H9 (cell line): ENCODE measurements at regions not wholly inside any gene's neighbourhood (a gene's known extent, or its start where the extent isn't known, plus 50 kb on each side); places are given as distances from the start of the nearest gene placed in this dataset.

Experiments
- DNase-seq: peaks from one replicate; pipeline ENCODE4 v3.0.0-alpha.2; 2017
- H2AFZ ChIP-seq: one replicate; pipeline ENCODE4 v1.6.1; 2013; ENCODE audit warnings: mild to moderate bottlenecking, low read length, control low read depth, moderate library complexity
- H2AK5ac ChIP-seq: 2 replicates; pipeline ENCODE4 v1.6.1; 2013; ENCODE audit warnings: low read length, control low read depth, mixed read lengths; ENCODE audit not compliant: insufficient read length
- H2BK120ac ChIP-seq: one replicate; pipeline ENCODE4 v1.6.1; 2013; ENCODE audit warnings: low read depth, mild to moderate bottlenecking, low read length, control low read depth, inconsistent platforms; ENCODE audit not compliant: poor library complexity, severe bottlenecking
- H2BK12ac ChIP-seq: 2 replicates; pipeline ENCODE4 v1.6.1; 2013; ENCODE audit warnings: low read length, control low read depth, mixed read lengths, low read depth; ENCODE audit not compliant: insufficient read length
- H2BK15ac ChIP-seq: 2 replicates; pipeline ENCODE4 v1.6.1; 2013; ENCODE audit warnings: low read depth, low read length, control low read depth
- H2BK20ac ChIP-seq: one replicate; pipeline ENCODE4 v1.6.1; 2013; ENCODE audit warnings: low read depth, mild to moderate bottlenecking, low read length, control low read depth, inconsistent platforms; ENCODE audit not compliant: poor library complexity, severe bottlenecking
- H2BK5ac ChIP-seq: 2 replicates; pipeline ENCODE4 v1.6.1; 2013; ENCODE audit warnings: low read length, control low read depth, mixed read lengths; ENCODE audit not compliant: insufficient read length
- H3K14ac ChIP-seq: 2 replicates; pipeline ENCODE4 v1.6.1; 2013; ENCODE audit warnings: low read length, control low read depth; ENCODE audit not compliant: insufficient read depth
- H3K18ac ChIP-seq: 2 replicates; pipeline ENCODE4 v1.6.1; 2013; ENCODE audit warnings: low read depth, mild to moderate bottlenecking, mixed read lengths, low read length, control low read depth; ENCODE audit not compliant: insufficient read length
- H3K23ac ChIP-seq: 2 replicates; pipeline ENCODE4 v1.6.1; 2013; ENCODE audit warnings: low read length, control low read depth, mixed read lengths, low read depth; ENCODE audit not compliant: insufficient read length
- H3K23me2 ChIP-seq: 2 replicates; pipeline ENCODE4 v1.6.1; 2013; ENCODE audit warnings: low read depth, mild to moderate bottlenecking, mixed read lengths, low read length, control low read depth; ENCODE audit not compliant: insufficient read length, poor library complexity, severe bottlenecking
- H3K27ac ChIP-seq: 2 replicates; pipeline ENCODE4 v1.5.1; 2013; ENCODE audit warnings: low read length, control low read depth, mixed read lengths, low read depth; ENCODE audit not compliant: insufficient read length
- H3K27me3 ChIP-seq: 2 replicates; pipeline ENCODE4 v1.6.1; 2013; ENCODE audit warnings: low read length, control low read depth, inconsistent platforms; ENCODE audit not compliant: insufficient read depth
- H3K4ac ChIP-seq: 2 replicates; pipeline ENCODE4 v1.6.1; 2013; ENCODE audit warnings: low read depth, mild to moderate bottlenecking, control low read depth, inconsistent platforms, low read length, moderate library complexity
- H3K4me1 ChIP-seq: 2 replicates; pipeline ENCODE4 v1.6.1; 2013; ENCODE audit warnings: low read length, control low read depth, inconsistent platforms; ENCODE audit not compliant: insufficient read depth
- H3K4me2 ChIP-seq: 2 replicates; pipeline ENCODE4 v1.6.1; 2013; ENCODE audit warnings: low read length, control low read depth, mixed read lengths; ENCODE audit not compliant: insufficient read length, insufficient read depth
- H3K56ac ChIP-seq: 2 replicates; pipeline ENCODE4 v1.6.1; 2013; ENCODE audit warnings: low read depth, mild to moderate bottlenecking, mixed read lengths, low read length, control low read depth; ENCODE audit not compliant: insufficient read length
- H3K79me1 ChIP-seq: 2 replicates; pipeline ENCODE4 v1.6.1; 2013; ENCODE audit warnings: low read depth, mild to moderate bottlenecking, moderate library complexity, low read length, control low read depth, inconsistent platforms; ENCODE audit not compliant: insufficient read depth, poor library complexity, severe bottlenecking
- H3K79me2 ChIP-seq: 2 replicates; pipeline ENCODE4 v1.6.1; 2013; ENCODE audit warnings: low read length, control low read depth, inconsistent platforms; ENCODE audit not compliant: insufficient read depth
- H3K9ac ChIP-seq: 2 replicates; pipeline ENCODE4 v1.6.1; 2013; ENCODE audit warnings: low read length, control low read depth, mixed read lengths; ENCODE audit not compliant: insufficient read length; ENCODE audit errors: extremely low read depth
- H3K9me3 ChIP-seq: one replicate; pipeline ENCODE4 v1.6.1; 2013; ENCODE audit warnings: low read depth, low read length, inconsistent platforms; ENCODE audit not compliant: control insufficient read depth
- H3T11ph ChIP-seq: one replicate; pipeline ENCODE4 v1.6.1; 2013; ENCODE audit warnings: mild to moderate bottlenecking, low read length, control low read depth, inconsistent platforms
- H4K20me1 ChIP-seq: one replicate; pipeline ENCODE4 v1.6.1; 2013; ENCODE audit not compliant: control insufficient read depth, insufficient read length, insufficient read depth
- H4K5ac ChIP-seq: 2 replicates; pipeline ENCODE4 v1.6.1; 2013; ENCODE audit warnings: low read depth, mild to moderate bottlenecking, mixed read lengths, low read length, control low read depth; ENCODE audit not compliant: insufficient read length
- H4K8ac ChIP-seq: replicated peaks from 2 replicates; pipeline ENCODE4 v1.6.1; 2013; ENCODE audit warnings: low read length, control low read depth, mixed read lengths, low read depth; ENCODE audit not compliant: insufficient read length
- H4K91ac ChIP-seq: 2 replicates; pipeline ENCODE4 v1.6.1; 2013; ENCODE audit warnings: low read depth, mild to moderate bottlenecking, moderate library complexity, mixed read lengths, low read length, control low read depth; ENCODE audit not compliant: insufficient read length
- H3K27ac Mint-ChIP-seq, 3 experiments: 2 replicates in 2 of 3; 3 replicates in 1 of 3; pipeline ENCODE4 v1.8.0; 2020 to 2021; ENCODE audit warnings: mixed read lengths in 3 of 3, mild to moderate bottlenecking in 1 of 3, moderate library complexity in 1 of 3
- H3K27me3 Mint-ChIP-seq: 2 replicates; pipeline ENCODE4 v1.8.0; 2021; ENCODE audit warnings: low read depth, mild to moderate bottlenecking, moderate library complexity, mixed read lengths
- H3K36me3 Mint-ChIP-seq, 3 experiments: 2 replicates in 2 of 3; 3 replicates in 1 of 3; pipeline ENCODE4 v1.8.0; 2020 to 2021; ENCODE audit warnings: low read depth in 3 of 3, mixed read lengths in 3 of 3; ENCODE audit not compliant: insufficient read depth in 1 of 3
- H3K4me1 Mint-ChIP-seq, 2 experiments: 2 replicates each; pipeline ENCODE4 v1.8.0; 2020; ENCODE audit warnings: mixed read lengths in 2 of 2
- H3K4me3 Mint-ChIP-seq, 2 experiments: 2 replicates in 1 of 2; 3 replicates in 1 of 2; pipeline ENCODE4 v1.8.0; 2020 to 2021; ENCODE audit warnings: mild to moderate bottlenecking in 2 of 2, mixed read lengths in 2 of 2, moderate library complexity in 1 of 2
- H3K9me3 Mint-ChIP-seq, 2 experiments: 2 replicates in 1 of 2; 3 replicates in 1 of 2; pipeline ENCODE4 v1.8.0; 2020; ENCODE audit warnings: mild to moderate bottlenecking in 2 of 2, mixed read lengths in 2 of 2, moderate library complexity in 1 of 2
- WGBS: extraction: QIAGEN DNeasy Blood & Tissue Kit; methylation state at CpG from one replicate; pipeline ENCODE4 v1.1.7; 2013; ENCODE audit warnings: missing lambda C conversion rate, low lambda C conversion rate, mixed read lengths; ENCODE audit not compliant: insufficient read length; ENCODE audit errors: extremely low coverage; 5-methylcytosine and 5-hydroxymethylcytosine counted together
- TF ChIP-seq, protein P1 (sequence below): fragments of 200-600 bp; sonication (generic); conservative IDR thresholded peaks from 3 replicates; pipeline ENCODE4 v1.8.0; 2021; ENCODE audit warnings: antibody characterized with exemption, mild to moderate bottlenecking

DNA sequence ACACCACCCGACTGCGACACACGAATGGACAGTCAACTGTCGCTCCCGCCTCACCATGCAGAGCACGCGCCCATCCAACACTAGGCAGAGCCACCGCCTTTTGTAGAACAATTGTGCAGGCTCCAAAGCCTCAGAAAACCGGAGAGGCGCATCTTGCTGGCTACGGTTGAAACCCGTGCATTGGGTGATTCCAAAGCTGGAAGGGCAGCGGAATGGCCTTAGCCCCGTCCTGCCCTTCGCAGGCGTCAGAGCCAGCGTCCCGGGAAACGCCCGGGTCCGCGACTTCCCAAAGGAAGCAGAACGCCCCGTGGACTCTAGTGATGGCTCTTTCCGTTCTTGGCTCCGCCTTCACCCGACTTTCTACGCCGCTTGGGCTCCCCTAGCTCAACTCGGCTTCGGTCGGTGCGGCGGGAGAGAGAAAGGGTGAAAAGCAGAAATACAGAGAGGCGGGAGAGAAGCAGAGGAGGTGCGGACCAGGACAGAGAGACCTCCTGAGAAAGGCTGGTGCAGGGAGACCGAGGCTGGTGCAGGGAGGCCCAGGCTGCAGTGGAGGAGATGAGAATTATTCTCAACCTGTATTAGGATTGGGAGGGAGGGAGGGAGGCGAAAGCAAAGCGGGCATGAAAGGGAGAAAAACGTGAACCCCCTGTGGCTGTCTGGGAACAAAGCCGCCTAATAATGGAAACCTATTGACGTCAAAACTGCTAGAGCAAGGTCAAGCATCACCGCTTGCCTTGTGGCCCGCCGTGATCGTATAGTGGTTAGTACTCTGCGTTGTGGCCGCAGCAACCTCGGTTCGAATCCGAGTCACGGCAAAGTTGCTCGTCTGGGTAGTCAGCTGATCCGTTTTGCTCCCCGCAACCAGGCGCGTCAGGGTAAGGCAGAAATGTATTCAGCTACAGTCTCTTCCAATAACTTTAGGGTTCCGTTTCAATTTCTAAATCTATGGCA, 99.5 kb downstream of the PRKAB2 start:
- Histone ChIP-seq H3K4me2 (peak overlapping the region; percentile 67), H3K56ac (no peak overlapping the region), H3K14ac (peak overlapping the region; percentile 55; the same call in 1 of the 2 replicates), H3K27me3 (peaks cover 42% of the 10 kb centered on the region), H4K20me1 (peaks cover 3% of the 10 kb centered on the region), H2BK12ac (no peak overlapping the region), H2BK20ac (no peak overlapping the region), H2AK5ac (no peak overlapping the region), H4K91ac (no peak overlapping the region), H2BK15ac (no peak overlapping the region), H4K8ac (no peak overlapping the region), H3K9ac (no peak overlapping the region), H2BK5ac (no peak overlapping the region), H2BK120ac (no peak overlapping the region), H3K23me2 (peaks cover 6% of the 10 kb centered on the region), H3K4ac (no peak overlapping the region), H3K9me3 (no peaks in the 10 kb centered on the region), H3K23ac (no peak overlapping the region), H3K79me2 (no peaks in the 10 kb centered on the region), H3K18ac (peak overlapping the region; percentile 21), H3K27ac (no peak overlapping the region), H3T11ph (no peak overlapping the region), H4K5ac (no peak overlapping the region), H3K79me1 (no peaks in the 10 kb centered on the region), H3K4me1 (no peaks in the 10 kb centered on the region), H2AFZ (no peak overlapping the region)
- H3K9me3 Mint-ChIP-seq: no peaks in the 10 kb centered on the region
- H3K36me3 Mint-ChIP-seq: peaks cover 0 to 2% (median 0%) of the 10 kb centered on the region in 3 experiments; a peak in 1 of 7 replicates
- TF ChIP-seq, protein P1, sequence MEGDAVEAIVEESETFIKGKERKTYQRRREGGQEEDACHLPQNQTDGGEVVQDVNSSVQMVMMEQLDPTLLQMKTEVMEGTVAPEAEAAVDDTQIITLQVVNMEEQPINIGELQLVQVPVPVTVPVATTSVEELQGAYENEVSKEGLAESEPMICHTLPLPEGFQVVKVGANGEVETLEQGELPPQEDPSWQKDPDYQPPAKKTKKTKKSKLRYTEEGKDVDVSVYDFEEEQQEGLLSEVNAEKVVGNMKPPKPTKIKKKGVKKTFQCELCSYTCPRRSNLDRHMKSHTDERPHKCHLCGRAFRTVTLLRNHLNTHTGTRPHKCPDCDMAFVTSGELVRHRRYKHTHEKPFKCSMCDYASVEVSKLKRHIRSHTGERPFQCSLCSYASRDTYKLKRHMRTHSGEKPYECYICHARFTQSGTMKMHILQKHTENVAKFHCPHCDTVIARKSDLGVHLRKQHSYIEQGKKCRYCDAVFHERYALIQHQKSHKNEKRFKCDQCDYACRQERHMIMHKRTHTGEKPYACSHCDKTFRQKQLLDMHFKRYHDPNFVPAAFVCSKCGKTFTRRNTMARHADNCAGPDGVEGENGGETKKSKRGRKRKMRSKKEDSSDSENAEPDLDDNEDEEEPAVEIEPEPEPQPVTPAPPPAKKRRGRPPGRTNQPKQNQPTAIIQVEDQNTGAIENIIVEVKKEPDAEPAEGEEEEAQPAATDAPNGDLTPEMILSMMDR: no peak
- peaks cover 82% of the 10 kb centered on the region for H3K27me3 Mint-ChIP-seq
- H3K4me3 Mint-ChIP-seq: peak overlapping the region; percentile 82 to 83
- H3K27ac Mint-ChIP-seq: peak overlapping the region in 1 of 3 experiments; percentile 46; a peak in 1 of 7 replicates
- no CpG with 5 or more reads among the region's 58 CpGs for WGBS
- H3K4me1 Mint-ChIP-seq: peaks cover 7 to 12% of the 10 kb centered on the region in 2 experiments
- DNase-seq: peak; percentile 61
